ENCODE measurements at regions not wholly inside any gene's neighbourhood (a gene's known extent, or its start where the extent isn't known, plus 50 kb on each side); places are given as distances from the start of the nearest gene placed in this dataset.

- TF ChIP-seq CTCF (IDR thresholded peaks at IDR 0.05 in 4 of 5, conservative IDR thresholded peaks at IDR 0.05 in 1 of 5) = no peak
- TF ChIP-seq POLR2A (IDR thresholded peaks at IDR 0.05) = no peak
Measured at GRCh38 chr2:43170405-43171105, 55.9 kb downstream of the ZFP36L2 start.

Measured in gastrocnemius medialis (tissue), 4 donors.